IPS-18c (cell line): ENCODE measurements at regions not wholly inside any gene's neighbourhood (a gene's known extent, or its start where the extent isn't known, plus 50 kb on each side); places are given as distances from the start of the nearest gene placed in this dataset.
"Not testable (repeated sequence)": the region's sequence is repeated elsewhere in the genome, so short reads cannot be mapped to it uniquely, and the experiment has no call there.

Experiments used
- H3K4me3 ChIP-seq: 2 replicates; pipeline ENCODE4 v1.7.0; 2013; ENCODE audit warnings: low read depth, mild to moderate bottlenecking, low read length, moderate library complexity; ENCODE audit not compliant: insufficient read depth
- H3K9me3 ChIP-seq: one replicate; pipeline ENCODE4 v1.6.1; 2013; ENCODE audit warnings: mild to moderate bottlenecking, low read length, moderate library complexity; ENCODE audit not compliant: control insufficient read depth, insufficient read depth

GRCh38 chr2:208820014-208820688 lies 413.6 kb downstream of the PTH2R start:
- Histone ChIP-seq H3K9me3 (no peaks in the 10 kb centered on the region), H3K4me3 (no peak overlapping the region)

GRCh38 chr2:208827109-208827508 lies 420.5 kb downstream of the PTH2R start:
- Histone ChIP-seq H3K4me3 (no peak overlapping the region), H3K9me3 (no peaks in the 10 kb centered on the region)

GRCh38 chr2:208827549-208828221 lies 421.1 kb downstream of the PTH2R start:
- Histone ChIP-seq H3K4me3 (no peak overlapping the region), H3K9me3 (no peaks in the 10 kb centered on the region)

GRCh38 chr2:208830203-208830602 lies 423.6 kb downstream of the PTH2R start:
- Histone ChIP-seq H3K9me3 (no peaks in the 10 kb centered on the region), H3K4me3 (no peak overlapping the region)

- H3K9me3 ChIP-seq = peaks cover 3% of the 10 kb centered on the region
- no peak overlapping the region for H3K4me3 ChIP-seq
Observed at GRCh38 chr2:208847651-208848050, 441.1 kb downstream of the PTH2R start.

GRCh38 chr2:208854717-208855116 lies 448.1 kb downstream of the PTH2R start:
- Histone ChIP-seq H3K4me3 (no peak overlapping the region), H3K9me3 (peaks cover 2% of the 10 kb centered on the region)

GRCh38 chr2:208867374-208867773 lies 460.8 kb downstream of the PTH2R start:
- H3K9me3 ChIP-seq = no peaks in the 10 kb centered on the region
- H3K4me3 ChIP-seq = no peak overlapping the region

GRCh38 chr2:208872591-208872990 lies 466.0 kb downstream of the PTH2R start:
- Histone ChIP-seq H3K4me3 (no peak overlapping the region), H3K9me3 (no peaks in the 10 kb centered on the region)

- Histone ChIP-seq H3K9me3 (no peaks in the 10 kb centered on the region), H3K4me3 (no peak overlapping the region)
Observed at GRCh38 chr2:208879666-208880065, 473.1 kb downstream of the PTH2R start.

GRCh38 chr2:208880171-208880570 lies 473.6 kb downstream of the PTH2R start:
- H3K9me3 ChIP-seq = no peaks in the 10 kb centered on the region

GRCh38 chr2:208890486-208890885 lies 483.9 kb downstream of the PTH2R start:
- Histone ChIP-seq H3K4me3 (no peak overlapping the region), H3K9me3 (peaks cover 5% of the 10 kb centered on the region)

More at GRCh38 chr2:208880171-208880570, 473.6 kb downstream of the PTH2R start:
- H3K4me3 ChIP-seq = no peak overlapping the region

GRCh38 chr2:208892203-208892602 lies 485.6 kb downstream of the PTH2R start:
- peaks cover 2% of the 10 kb centered on the region for H3K9me3 ChIP-seq
- no peak overlapping the region for H3K4me3 ChIP-seq

- Histone ChIP-seq H3K9me3 (no peaks in the 10 kb centered on the region), H3K4me3 (no peak overlapping the region)
Observed at GRCh38 chr2:208906330-208906729, 499.7 kb downstream of the PTH2R start.

GRCh38 chr2:208915401-208915800 lies 508.4 kb upstream of the MAP2 start:
- no peak overlapping the region for H3K4me3 ChIP-seq
- no peaks in the 10 kb centered on the region for H3K9me3 ChIP-seq

GRCh38 chr2:208916881-208917280 lies 507.0 kb upstream of the MAP2 start:
- Histone ChIP-seq H3K9me3 (no peaks in the 10 kb centered on the region), H3K4me3 (no peak overlapping the region)

GRCh38 chr2:208921358-208921757 lies 502.5 kb upstream of the MAP2 start:
- H3K4me3 ChIP-seq, H3K9me3 ChIP-seq: not testable (repeated sequence)

- Histone ChIP-seq H3K9me3 (no peaks in the 10 kb centered on the region), H3K4me3 (no peak overlapping the region)
Observed at GRCh38 chr2:208927867-208928266, 496.0 kb upstream of the MAP2 start.

GRCh38 chr2:208929139-208929864 lies 494.5 kb upstream of the MAP2 start:
- no peak overlapping the region for H3K4me3 ChIP-seq
- H3K9me3 ChIP-seq = no peaks in the 10 kb centered on the region
